ENCODE measurements at regions not wholly inside any gene's neighbourhood (a gene's known extent, or its start where the extent isn't known, plus 50 kb on each side); places are given as distances from the start of the nearest gene placed in this dataset.

GRCh38 chr6:4496284-4496683, 279.9 kb upstream of the CDYL start:
- TF ChIP-seq POLR2AphosphoS5 (IDR thresholded peaks at IDR 0.05; ENCODE audit: low read depth, low read length) (no peak), TAF1 (IDR thresholded peaks at IDR 0.05; ENCODE audit: borderline replicate concordance, insufficient read depth, low read length) (no peak), SIN3A (IDR thresholded peaks at IDR 0.05; ENCODE audit: borderline replicate concordance, insufficient read depth, low read length) (no peak)
- TF ChIP-seq, protein P1, sequence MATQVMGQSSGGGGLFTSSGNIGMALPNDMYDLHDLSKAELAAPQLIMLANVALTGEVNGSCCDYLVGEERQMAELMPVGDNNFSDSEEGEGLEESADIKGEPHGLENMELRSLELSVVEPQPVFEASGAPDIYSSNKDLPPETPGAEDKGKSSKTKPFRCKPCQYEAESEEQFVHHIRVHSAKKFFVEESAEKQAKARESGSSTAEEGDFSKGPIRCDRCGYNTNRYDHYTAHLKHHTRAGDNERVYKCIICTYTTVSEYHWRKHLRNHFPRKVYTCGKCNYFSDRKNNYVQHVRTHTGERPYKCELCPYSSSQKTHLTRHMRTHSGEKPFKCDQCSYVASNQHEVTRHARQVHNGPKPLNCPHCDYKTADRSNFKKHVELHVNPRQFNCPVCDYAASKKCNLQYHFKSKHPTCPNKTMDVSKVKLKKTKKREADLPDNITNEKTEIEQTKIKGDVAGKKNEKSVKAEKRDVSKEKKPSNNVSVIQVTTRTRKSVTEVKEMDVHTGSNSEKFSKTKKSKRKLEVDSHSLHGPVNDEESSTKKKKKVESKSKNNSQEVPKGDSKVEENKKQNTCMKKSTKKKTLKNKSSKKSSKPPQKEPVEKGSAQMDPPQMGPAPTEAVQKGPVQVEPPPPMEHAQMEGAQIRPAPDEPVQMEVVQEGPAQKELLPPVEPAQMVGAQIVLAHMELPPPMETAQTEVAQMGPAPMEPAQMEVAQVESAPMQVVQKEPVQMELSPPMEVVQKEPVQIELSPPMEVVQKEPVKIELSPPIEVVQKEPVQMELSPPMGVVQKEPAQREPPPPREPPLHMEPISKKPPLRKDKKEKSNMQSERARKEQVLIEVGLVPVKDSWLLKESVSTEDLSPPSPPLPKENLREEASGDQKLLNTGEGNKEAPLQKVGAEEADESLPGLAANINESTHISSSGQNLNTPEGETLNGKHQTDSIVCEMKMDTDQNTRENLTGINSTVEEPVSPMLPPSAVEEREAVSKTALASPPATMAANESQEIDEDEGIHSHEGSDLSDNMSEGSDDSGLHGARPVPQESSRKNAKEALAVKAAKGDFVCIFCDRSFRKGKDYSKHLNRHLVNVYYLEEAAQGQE (IDR thresholded peaks at IDR 0.05; ENCODE audit: insufficient read depth in 1 of 2, low read depth in 2 of 2, low read length in 2 of 2) = no peak

Data from PFSK-1 (cell line).